Kidney (tissue), 13 donors: ENCODE measurements at regions not wholly inside any gene's neighbourhood (a gene's known extent, or its start where the extent isn't known, plus 50 kb on each side); places are given as distances from the start of the nearest gene placed in this dataset.

Experiments used
- DNase-seq, 5 donors: peaks; one replicate each; pipeline ENCODE4 v3.0.0-alpha.2; 2013 to 2020
- FAIRE-seq: peaks from 2 replicates; lab custom pipeline; 2012; peaks lifted over from hg19 to GRCh38; lab: Jason Lieb, UNC
- H3K27ac ChIP-seq, 2 donors: one replicate each; pipeline ENCODE4 v1.7.0; 2013; ENCODE audit warnings: low read depth in 2 of 2, low read length in 2 of 2, inconsistent platforms in 1 of 2
- H3K27me3 ChIP-seq: one replicate; pipeline ENCODE4 v1.7.1; 2013; ENCODE audit warnings: low read length, inconsistent platforms; ENCODE audit not compliant: control insufficient read depth, insufficient read depth
- H3K36me3 ChIP-seq, 3 donors: one replicate each; pipeline versions ENCODE4 v1.7.0 to v1.7.1; 2013; ENCODE audit warnings: low read length in 3 of 3, control low read depth in 1 of 3, inconsistent platforms in 1 of 3; ENCODE audit not compliant: insufficient read depth in 3 of 3, control insufficient read depth in 2 of 3
- H3K4me1 ChIP-seq, 3 donors: one replicate each; pipeline versions ENCODE4 v1.7.0 to v1.7.1; 2013; ENCODE audit warnings: low read length in 3 of 3, inconsistent platforms in 1 of 3, low read depth in 1 of 3; ENCODE audit not compliant: control insufficient read depth in 2 of 3, insufficient read depth in 2 of 3
- H3K4me3 ChIP-seq, 3 donors: one replicate each; pipeline versions ENCODE4 v1.7.0 to v1.8.1; 2013; ENCODE audit warnings: low read length in 3 of 3, control low read depth in 1 of 3, inconsistent platforms in 1 of 3
- H3K9ac ChIP-seq, 3 donors: one replicate each; pipeline versions ENCODE4 v1.7.0 to v1.7.1; 2013; ENCODE audit warnings: low read length in 3 of 3, control low read depth in 1 of 3, inconsistent platforms in 1 of 3
- H3K9me3 ChIP-seq, 3 donors: one replicate each; pipeline versions ENCODE4 v1.7.0 to v1.7.1; 2013; ENCODE audit warnings: low read length in 3 of 3, control low read depth in 1 of 3, inconsistent platforms in 1 of 3; ENCODE audit not compliant: control insufficient read depth in 2 of 3, insufficient read depth in 1 of 3
- intact Hi-C: fragments of 100-400 bp; cut with DNase I; formaldehyde crosslinking; loops from one replicate; pipeline ENCODE4 v1.11.1; 2022
- TF ChIP-seq, protein P1 (sequence below): IDR thresholded peaks from 3 replicates; pipeline ENCODE4 v1.5.1; 2012; ENCODE audit warnings: mild to moderate bottlenecking, moderate library complexity, borderline replicate concordance; ENCODE audit not compliant: insufficient read depth; ENCODE audit errors: extremely low read depth
- donor health status: control.
- donor health status: control.
- donor health status: control.
- donor health status: control.
- donor health status: control.
- donor health status: DM: yes; HTN: yes; CAD: no.
- donor health status: Normal renal cell carcinoma (clear cell type).

DNA sequence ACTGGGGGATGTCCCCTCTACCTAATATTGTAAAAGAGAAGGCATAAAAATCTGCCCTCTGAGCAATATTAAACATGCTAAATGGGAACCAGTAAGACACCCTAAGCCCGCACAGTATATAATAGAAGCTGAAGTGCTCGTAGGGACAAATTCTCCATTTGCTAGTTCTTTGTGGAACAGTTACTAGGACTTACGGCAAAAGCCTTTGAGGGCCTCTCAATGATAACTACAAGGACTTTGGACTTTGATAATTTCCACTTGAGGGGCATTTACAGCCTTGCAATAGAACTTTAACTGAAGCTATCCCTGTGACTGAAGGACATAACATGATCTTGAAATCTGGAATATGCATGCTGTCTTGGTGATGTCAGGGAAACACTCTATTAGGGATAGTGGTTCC is 111.5 kb upstream of the IFNG-AS1 start:
- FAIRE-seq (no peak), DNase-seq (no peak)
- Histone ChIP-seq H3K36me3 (no peaks in the 10 kb centered on the region), H3K9me3 (no peaks in the 10 kb centered on the region), H3K4me1 (no peaks in the 10 kb centered on the region), H3K4me3 (no peak overlapping the region), H3K9ac (no peak overlapping the region), H3K27ac (no peak overlapping the region), H3K27me3 (no peaks in the 10 kb centered on the region)
- TF ChIP-seq, protein P1, sequence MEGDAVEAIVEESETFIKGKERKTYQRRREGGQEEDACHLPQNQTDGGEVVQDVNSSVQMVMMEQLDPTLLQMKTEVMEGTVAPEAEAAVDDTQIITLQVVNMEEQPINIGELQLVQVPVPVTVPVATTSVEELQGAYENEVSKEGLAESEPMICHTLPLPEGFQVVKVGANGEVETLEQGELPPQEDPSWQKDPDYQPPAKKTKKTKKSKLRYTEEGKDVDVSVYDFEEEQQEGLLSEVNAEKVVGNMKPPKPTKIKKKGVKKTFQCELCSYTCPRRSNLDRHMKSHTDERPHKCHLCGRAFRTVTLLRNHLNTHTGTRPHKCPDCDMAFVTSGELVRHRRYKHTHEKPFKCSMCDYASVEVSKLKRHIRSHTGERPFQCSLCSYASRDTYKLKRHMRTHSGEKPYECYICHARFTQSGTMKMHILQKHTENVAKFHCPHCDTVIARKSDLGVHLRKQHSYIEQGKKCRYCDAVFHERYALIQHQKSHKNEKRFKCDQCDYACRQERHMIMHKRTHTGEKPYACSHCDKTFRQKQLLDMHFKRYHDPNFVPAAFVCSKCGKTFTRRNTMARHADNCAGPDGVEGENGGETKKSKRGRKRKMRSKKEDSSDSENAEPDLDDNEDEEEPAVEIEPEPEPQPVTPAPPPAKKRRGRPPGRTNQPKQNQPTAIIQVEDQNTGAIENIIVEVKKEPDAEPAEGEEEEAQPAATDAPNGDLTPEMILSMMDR, result no peak
- intact Hi-C loops, result no loop called here

DNA sequence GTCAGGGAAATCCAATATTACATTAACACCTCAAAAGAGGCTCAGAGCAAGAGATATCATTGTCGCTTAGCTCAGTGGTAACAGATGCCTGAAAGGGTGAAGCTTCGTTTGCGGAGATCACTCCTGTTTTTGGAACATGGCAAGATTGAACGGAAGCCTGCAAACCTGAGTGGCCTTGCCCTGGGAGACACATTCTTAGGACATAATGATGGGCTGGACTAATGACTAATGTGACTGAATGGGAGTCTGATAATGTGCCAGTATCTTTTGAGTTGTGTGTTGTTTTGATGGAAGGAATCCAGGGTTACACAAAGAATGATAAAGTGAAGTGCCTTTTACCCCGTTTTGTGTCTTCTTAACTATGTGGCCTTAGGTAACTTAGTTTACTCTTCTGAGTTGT is 109.3 kb upstream of the IFNG-AS1 start:
- H3K9me3 ChIP-seq, result no peaks in the 10 kb centered on the region
- no peaks in the 10 kb centered on the region for H3K27me3 ChIP-seq
- intact Hi-C loops, result no loop called here
- no peak overlapping the region for H3K27ac ChIP-seq
- TF ChIP-seq, protein P1, result no peak
- no peak overlapping the region for H3K9ac ChIP-seq
- FAIRE-seq (no peak), DNase-seq (no peak)
- H3K4me3 ChIP-seq, result no peak overlapping the region
- H3K36me3 ChIP-seq, result no peaks in the 10 kb centered on the region
- H3K4me1 ChIP-seq, result no peaks in the 10 kb centered on the region

DNA sequence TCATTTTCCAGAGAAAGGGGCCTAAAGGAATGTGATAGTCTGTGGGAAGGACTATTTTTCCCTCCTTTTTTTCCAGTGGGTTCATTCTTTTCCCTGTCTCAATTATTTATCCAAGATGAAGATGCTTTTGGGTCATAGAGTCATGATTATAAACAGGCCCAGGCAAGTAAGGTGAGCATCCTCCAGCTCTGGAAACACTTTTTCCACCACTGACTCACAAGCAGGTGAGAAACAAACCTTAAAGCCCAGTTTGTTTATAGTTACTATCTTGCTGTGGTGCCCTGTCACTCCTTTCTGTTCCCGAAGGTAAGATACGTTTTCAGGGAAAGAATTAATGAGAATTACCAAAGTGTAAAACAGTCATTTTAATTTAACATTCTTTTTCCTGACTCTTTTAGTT is 107.7 kb upstream of the IFNG-AS1 start:
- DNase-seq, result no peak
- no peak overlapping the region for H3K9ac ChIP-seq
- no peaks in the 10 kb centered on the region for H3K4me1 ChIP-seq
- H3K27me3 ChIP-seq, result no peaks in the 10 kb centered on the region
- TF ChIP-seq, protein P1, result no peak
- intact Hi-C loops, result no loop called here
- no peaks in the 10 kb centered on the region for H3K9me3 ChIP-seq
- H3K36me3 ChIP-seq, result no peaks in the 10 kb centered on the region
- H3K4me3 ChIP-seq, result no peak overlapping the region
- no peak overlapping the region for H3K27ac ChIP-seq
- no peak for FAIRE-seq

DNA sequence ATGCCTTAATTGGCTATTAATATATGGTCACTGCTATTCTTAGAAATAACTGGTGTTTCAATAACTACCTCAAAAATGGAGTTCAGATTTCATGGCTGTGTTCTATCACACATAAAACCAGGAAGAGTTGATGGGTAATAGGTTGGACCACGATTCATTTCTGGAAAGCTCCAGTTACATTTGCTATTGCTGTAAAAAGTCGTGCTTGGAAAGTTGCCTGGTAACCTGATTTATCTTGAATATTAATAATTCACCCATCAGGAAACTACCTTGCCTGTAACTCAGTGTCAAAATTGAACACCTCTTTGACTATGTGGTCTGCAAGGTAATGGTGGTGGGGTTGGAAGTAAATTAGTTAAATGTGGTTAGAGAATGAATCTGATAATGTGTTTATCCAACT is 104.7 kb upstream of the IFNG-AS1 start:
- H3K9ac ChIP-seq, result no peak overlapping the region
- TF ChIP-seq, protein P1, result no peak
- H3K9me3 ChIP-seq, result no peaks in the 10 kb centered on the region
- no peak for DNase-seq
- intact Hi-C loops, result no loop called here
- no peaks in the 10 kb centered on the region for H3K36me3 ChIP-seq
- no peaks in the 10 kb centered on the region for H3K27me3 ChIP-seq
- no peak overlapping the region for H3K4me3 ChIP-seq
- no peaks in the 10 kb centered on the region for H3K4me1 ChIP-seq
- no peak overlapping the region for H3K27ac ChIP-seq
- no peak for FAIRE-seq
